ENCODE measurements at regions not wholly inside any gene's neighbourhood (a gene's known extent, or its start where the extent isn't known, plus 50 kb on each side); places are given as distances from the start of the nearest gene placed in this dataset.

- TF ChIP-seq BHLHE40 (IDR thresholded peaks at IDR 0.05; ENCODE audit: borderline replicate concordance) (no peak), FOXK2 (IDR thresholded peaks at IDR 0.05) (no peak), TARDBP (IDR thresholded peaks at IDR 0.05) (no peak), FOXM1 (IDR thresholded peaks at IDR 0.05; ENCODE audit: borderline replicate concordance) (no peak), HDGF (IDR thresholded peaks at IDR 0.05; ENCODE audit: borderline replicate concordance) (no peak), ZNF384 (IDR thresholded peaks at IDR 0.05) (no peak), LEF1 (IDR thresholded peaks at IDR 0.05; ENCODE audit: borderline replicate concordance) (no peak), L3MBTL2 (conservative IDR thresholded peaks at IDR 0.05) (no peak), PKNOX1 (IDR thresholded peaks at IDR 0.05) (no peak), ELF4 (IDR thresholded peaks at IDR 0.05) (no peak), SP1 (IDR thresholded peaks at IDR 0.05) (no peak), NFRKB (IDR thresholded peaks at IDR 0.05) (no peak), ARNT (IDR thresholded peaks at IDR 0.05) (no peak)
These were observed 91.5 kb upstream of the ZNF217 start for GRCh38 chr20:53685070-53685595.
